Putamen (tissue), 1 donor: ENCODE measurements at regions not wholly inside any gene's neighbourhood (a gene's known extent, or its start where the extent isn't known, plus 50 kb on each side); places are given as distances from the start of the nearest gene placed in this dataset.

ENCODE experiments used
- DNase-seq: peaks from one replicate; pipeline ENCODE4 v3.0.0-alpha.2; 2016; ENCODE audit warnings: low spot score

DNA sequence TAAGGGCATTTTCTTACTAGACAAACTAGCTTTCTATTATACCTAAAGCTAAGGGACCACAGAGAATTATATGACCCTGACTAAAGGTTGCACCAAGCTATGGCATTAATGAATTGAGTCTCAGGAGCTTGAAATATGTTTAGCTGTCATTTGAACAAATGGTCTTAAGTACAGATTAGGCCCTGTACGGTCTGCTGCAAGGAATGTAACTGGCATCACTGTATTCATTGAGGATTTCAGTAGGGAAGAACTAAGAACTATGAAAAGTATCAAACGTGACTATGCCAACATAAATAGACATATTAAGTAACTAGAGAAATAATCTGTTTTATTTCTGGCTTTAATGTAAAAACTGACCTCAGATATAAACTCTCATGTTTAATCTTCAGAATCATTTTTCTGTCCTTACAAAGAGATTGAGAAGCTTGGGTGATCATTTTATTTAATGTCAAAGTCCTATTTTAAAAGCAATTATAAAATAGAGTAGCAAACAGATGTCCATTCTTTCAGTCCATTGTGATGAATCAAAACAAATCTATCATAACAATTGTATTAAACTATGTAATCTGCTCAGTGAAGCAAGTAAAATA, 845.9 kb downstream of the MAT2B start:
- no peak for DNase-seq

DNA sequence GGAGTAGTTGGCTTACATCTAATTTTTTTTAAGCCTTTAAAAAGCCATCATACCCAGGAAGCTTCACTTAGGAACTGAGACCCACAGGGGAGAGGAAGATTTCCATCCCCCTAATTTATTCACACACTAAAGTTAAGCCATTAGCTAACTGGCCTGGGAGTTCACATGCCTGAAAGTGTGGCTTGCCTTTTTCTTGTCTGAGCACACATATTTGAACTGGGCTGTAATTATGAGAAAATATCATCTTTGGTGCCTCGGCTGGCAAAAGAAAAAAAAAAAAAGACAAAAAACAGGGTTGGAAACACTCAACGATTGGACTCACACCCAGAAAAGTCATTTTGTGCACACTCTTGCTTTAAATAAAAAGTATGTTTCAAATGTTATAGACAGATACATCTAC, 847.3 kb downstream of the MAT2B start:
- DNase-seq, result no peak

DNA sequence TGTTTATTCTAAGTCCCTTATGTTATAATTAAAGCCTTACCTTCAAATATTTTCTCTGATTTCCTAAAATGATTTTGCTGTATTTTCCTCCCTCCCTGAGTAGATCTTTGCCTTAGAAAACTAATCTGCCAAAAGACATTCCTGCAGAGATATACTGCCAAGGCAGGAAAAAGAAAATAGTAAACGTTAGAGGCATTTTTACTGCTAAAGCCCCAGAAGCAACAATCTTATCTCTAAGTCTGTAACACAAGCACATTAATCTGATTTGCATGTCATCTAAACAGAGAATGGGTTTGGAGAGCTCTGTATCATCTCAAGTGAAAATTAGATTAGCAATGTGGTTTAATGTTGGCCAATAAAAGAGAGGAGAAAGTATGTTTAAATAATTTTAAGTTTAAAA, 847.7 kb downstream of the MAT2B start:
- DNase-seq, result no peak

DNA sequence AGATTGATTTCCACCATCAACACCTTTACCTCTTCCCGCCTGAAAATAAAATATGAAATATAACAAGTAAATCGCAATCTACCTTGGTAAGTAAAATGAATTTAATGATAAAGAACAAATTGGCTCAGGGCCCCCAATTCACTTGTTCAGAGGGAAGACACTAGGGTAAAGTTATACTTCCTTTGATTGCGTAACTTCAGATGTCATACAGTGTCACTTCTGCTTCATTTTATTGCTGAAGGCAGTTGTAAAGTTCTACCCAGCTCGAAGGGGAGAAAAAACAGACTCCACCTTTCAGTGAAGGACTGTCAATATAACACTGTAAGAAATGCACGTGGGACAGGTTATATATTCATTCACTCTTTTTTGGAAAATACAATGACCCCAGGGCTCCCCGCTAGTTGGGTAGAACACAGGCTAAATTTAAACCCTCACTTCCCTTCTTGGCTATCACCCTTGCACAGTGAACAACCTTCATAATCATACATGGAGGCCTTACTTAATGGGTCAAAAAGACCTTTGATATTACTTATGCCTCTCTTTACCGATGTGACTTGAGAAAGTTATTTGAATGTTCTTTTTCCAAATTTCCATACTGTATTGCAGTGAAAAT, 848.8 kb downstream of the MAT2B start:
- no peak for DNase-seq

DNA sequence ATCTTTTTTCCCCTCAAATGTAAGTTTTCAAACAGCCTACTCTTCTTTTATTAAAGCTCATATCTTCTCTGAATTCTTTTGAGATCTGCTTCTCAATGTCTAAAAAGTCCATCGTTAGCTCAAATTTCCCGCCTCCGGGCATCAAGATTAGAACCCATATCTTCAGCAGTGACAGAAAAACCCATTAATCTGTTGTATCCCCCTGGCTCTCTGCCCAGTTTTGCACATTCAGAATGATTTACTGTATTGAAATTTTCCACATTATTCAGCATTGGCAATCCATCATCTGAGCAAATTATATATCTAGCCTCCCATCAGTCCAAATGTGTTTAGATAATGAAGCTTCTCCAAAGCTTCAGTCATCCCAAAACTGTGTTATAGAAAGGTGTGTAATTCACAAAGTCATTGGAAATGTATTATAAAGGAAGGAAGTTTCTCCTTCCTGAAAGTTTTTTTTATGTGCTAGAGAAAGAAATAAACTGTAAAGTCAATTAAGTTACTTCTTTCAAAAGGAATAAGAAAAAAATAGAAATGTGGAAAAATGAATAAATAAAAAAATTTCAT, 849.9 kb downstream of the MAT2B start:
- no peak for DNase-seq

DNA sequence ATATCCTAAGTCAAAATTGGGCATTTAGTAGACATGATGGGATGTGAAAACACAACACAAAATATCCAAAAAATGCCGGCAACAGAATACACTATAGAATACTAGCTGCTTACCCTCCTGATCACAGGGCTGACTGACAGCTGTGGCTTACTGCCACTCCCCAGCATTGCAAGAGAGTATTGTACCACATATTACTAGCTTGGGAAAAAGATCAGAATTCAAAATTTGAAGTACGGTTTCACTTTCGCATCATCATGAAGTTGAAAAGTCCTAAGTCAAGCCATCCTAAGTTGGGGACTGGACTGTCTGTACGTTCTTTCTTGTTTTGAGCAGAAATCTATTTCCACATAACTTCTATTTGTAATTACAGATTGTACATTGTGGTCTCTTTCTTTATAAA, 851.4 kb downstream of the MAT2B start:
- DNase-seq, result no peak

DNA sequence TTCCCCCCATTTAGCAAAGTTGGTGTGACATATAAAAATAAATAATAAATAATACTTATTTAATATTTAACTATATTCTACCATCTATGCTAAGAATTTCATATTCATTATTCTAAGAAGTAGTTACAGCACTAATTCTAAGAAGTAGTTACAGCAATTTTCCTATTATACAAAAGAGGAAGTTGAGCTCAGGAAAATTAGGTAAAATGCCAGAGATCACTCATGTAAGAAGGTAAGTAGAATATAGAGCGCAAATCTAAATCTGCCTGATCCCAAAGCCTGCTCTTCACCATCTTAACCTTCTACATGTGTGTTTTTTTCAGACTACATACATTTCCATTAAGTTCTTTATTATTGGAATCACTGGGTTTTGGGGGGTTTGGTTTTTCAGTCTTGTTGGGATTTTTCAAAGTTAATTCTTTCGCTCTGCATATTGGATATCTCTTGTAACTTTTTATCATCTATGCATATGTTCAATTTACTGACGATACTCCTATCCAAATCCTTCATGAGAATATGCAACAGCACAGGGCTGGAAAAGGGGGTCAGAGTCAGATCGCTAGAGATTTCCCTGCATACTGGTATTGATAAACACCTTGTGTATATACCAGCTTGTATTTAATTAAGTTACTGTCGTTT, 852.1 kb downstream of the MAT2B start:
- DNase-seq, result no peak

DNA sequence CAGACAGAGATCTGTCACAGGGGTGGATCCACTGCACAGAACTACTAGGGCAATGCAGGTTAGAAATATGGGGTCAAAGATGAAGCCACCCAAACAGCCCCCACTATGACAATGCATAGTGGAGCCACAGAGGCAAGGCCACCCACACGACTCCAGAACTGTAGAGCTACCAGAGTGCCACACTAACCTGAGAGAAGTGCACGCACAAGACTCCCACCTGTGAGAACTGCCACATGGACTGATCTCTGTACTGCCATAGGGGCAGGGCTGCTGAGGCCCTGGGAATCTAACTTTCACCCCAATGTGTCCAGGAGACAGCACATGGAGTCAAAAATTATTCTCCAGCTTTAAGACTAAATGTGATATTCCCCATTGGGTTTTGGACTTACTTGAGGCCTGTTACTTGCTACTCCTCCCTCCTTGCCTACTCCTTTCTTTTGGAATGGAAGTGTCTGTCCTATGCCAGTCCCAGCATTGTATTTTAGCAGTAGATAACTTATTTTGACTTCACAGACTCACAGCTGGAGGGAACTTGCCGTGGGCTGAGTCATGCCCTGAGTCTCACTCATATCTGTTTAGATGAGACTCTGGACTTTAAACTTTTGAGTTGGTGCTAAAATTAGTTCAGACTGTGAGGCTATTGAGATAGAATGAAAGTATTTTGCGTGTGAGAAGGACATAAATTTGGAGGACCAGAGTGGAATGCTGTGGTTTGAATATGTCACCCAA, 853.3 kb downstream of the MAT2B start:
- no peak for DNase-seq

DNA sequence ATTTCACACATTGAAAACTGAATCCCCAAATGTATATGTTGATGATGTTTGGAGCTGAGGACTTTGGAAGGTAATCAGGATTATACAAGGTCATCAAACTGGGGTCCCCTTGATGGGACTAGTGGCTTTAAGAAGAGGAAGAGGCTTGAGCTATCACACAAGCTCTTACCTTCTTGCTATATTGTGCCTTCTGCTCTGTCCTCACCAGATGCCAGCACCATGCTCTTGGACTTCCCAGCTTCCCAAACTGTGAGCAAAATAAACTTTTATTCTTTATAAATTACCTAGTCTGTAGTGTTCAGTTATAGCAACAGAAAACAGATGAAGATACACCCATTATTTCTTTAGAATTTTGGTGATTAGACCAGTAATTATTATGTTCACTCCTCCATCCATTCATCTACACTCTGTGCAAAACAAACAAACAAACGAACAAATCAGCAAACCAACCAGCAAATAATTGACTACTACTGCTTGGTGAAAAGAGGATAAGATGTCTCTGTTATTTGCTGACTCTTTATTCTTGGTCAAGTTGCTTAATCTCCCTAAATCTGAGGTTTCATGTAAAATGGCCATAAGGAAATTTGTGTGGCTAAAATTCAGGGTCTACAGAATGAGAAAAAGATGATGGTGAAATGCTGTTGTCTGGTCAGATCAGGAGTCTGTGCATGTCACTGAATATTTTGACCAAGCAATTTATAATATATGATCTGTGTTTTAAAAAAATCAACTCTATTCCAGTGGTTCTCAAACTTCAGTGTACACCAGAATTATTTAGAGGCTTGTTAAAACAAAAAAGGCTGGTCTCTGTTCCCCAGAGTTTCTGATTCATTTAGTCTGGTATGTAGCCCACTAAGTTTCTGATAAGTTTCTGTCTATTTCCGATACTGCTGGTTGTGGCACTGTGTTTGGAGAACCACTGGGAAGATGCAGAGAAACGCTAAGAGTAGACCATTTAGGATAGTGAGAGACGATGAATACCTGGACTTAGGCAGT, 854.1 kb downstream of the MAT2B start:
- no peak for DNase-seq

DNA sequence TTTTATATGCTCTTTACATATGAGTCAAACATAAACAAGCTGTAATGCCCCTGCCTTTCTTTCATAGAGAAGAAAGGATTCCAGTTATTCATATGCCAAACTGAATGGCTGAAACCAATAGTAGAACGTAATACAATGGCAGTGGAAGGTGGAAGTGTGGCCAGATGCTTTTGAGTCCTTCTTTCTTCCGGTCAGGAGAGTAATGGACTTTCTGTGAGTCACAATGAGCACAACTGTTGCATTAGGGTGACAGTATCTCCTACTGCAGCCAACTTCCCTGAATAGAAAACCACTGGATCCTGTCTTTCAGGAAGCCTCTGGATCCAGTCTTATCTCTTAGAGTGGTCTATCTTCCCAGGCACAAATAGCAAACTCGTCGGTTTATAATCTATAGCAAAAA, 855.2 kb downstream of the MAT2B start:
- DNase-seq, result no peak

DNA sequence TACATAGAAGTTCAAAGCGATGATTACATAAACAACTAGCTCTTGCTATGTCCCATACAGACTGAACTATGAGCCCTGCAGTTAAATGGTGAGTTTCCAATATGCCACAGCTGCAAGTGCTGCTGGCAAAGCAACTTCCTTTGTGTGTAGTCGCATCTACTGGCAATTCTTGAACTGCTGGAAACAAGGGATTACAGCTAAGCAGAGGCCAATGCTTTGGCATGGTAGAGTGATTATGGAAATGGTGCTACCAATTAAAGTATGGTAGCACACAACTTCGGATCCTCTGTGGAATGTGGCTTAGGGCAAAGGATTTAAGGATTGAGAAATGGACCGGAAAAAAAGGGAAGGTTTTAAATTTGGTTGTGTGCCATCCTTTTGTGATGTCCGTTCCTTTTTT, 856.6 kb downstream of the MAT2B start:
- no peak for DNase-seq

DNA sequence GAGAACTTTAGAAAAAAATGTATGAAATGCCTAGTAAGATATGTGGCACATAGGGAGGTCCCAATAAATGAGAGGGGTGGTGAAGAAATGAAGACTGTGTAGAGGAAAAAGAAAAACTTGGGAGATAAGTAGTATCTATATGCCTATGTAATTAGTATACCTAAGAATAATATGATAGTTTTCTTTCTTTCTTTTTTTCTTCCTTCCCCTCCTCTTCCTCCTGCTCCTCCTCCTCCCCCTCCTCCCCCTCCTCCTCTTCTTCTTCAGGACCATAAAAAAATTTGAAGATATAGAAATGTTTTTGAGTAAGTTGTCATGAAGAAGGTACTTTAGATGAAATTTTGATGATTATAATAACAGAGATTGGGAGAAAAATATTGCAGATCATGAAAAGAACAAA, 857.4 kb downstream of the MAT2B start:
- DNase-seq, result no peak

DNA sequence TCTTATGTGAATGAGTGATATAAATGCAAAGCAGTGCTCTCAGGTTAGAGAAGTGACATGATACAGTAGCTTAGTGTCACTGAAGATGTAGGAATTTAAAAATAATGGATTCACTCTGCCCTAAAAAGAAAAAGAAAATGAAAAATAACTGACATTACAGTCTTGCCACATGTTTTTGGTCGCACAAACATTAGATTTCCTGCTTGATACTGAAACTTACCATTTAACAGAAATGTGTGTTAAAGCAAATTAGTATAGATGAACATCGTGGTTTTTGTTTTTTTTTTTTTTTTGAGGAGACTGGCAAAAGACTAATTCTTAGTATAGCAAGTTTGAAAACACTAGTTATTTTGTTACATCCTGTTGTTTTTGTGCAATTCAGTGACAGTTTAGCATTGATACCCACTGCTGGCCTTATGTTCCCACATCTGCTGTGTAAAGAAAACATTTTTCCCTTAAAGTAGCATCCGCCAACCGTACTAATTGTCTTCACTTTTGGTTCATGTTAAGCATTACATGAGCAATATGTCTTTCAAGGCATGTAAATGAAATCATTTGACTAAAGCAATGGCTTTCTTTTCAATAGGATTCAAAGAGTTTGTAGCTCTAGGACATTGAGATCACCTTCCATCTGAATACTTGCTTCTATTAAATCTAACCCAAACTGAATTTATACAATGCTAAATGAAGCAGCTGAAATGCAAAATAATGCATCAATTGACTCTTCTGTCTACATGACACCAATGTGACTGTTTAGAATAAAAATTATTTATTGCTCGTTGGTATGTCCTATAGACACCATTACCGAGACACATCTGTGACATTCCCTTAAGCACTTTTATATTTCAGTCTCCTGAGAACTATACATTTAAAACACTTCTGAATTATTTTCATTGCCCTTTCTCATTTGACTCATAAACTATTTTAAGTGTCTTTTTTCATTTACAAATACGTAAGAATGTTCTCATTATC, 859.1 kb downstream of the MAT2B start:
- no peak for DNase-seq

DNA sequence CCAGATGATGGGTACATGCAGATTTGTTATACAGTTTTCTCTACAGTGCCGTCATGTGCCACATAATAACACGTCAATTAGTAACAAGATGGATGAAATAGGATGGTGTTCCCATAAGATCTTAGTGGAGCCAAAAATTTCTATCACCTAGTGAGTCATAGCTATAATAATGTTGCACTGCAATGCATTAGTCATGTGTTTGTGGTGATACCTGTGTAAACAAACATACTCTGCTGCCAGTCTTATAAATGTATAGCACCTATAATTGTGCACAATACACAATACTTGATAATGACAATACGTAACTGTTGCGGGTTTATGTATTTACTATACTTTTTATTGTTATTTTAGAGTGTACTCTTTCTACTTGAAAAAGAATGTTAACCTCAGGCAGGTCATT, 865.4 kb downstream of the MAT2B start:
- DNase-seq, result no peak

DNA sequence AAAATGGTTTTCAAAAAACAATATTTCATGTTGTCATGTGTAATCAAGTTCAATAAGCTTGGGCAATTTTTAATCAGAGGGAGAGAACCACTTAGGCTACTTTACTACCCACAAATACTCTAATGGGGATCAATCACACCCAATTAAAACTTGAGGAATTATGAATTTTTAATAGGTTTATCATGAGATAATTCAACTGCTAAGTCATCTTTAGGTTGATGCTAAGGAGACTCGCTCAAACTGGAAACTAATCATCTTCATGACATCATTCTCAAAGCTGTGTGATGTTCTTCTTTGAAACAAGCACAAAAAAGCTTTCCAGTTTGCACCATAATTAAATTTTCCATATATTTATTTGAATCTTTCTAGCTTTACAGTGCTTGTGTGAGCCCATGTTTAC, 867.5 kb downstream of the MAT2B start:
- DNase-seq, result no peak

DNA sequence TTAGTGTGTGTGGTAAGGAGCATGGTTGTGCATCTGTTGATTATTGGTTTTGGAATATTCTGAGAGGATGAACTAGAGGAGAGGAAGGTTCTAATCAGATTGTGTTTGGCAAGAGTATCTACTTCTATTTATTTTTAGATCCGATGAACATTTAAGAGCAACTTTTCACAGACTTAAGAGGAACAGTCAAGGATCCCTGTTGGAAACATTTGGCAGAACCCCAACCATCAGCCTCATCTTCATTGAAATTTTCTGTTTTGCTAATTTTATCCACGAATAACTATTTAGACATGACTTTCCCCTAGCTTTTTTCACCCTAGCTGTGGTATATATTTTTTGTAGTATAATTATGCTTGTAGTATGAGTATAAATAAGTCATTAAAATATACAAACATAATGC, 868.5 kb downstream of the MAT2B start:
- DNase-seq, result no peak

DNA sequence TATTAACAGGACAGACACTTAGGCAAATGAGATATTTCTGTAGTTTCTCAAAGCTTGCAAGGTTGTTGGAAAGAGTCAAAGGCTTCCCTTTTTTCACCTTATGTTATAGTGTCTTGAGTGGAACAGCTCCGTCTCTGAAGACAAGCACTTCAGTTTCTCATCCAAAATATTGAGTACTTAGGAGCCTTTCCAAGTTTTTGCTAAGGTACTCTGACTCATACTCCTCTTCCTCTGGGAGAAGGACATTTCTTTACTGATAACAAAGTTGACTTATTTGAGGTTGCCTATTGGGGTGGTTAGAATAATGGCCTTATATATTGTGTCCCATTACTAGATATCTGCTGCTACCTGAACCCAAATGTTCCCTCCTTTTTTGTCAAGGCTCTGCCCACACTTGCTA, 869.6 kb downstream of the MAT2B start:
- no peak for DNase-seq

DNA sequence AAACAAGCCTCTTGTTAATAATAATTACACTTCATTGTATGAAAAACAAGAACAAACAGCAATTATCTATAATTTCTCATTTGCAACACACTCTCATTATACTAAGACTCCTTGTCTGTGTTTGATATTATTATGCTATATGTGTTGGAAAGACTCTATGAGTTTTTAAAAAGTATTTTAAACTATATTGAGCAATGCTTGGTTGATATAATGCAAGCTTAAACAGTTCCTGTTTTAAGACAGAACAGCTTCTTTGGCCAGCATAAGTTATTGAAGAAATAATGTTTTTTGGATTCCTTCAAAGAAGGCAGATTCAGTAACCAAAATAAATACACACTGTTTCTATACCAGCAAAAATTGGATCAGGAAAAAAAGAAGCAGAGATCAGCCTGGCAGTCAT, 871.4 kb downstream of the MAT2B start:
- DNase-seq, result no peak

DNA sequence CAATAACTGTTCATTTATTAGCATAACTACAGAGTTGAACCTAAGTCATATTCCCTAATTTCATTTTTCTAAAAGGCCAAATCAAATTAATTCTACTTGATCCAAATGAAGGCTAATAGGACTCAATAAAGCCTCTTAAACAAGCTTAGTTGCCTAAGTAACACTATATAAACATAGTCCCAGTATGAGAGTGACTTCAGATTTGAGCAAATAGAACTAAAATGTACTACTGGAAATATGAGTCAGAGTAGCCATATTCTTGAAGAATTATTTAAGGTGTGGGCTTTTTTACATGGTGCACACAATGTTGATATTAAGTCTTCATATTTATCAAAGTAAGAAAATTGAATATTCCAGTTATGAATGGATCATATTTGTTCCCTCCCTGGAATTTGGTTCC, 872.3 kb downstream of the MAT2B start:
- no peak for DNase-seq

DNA sequence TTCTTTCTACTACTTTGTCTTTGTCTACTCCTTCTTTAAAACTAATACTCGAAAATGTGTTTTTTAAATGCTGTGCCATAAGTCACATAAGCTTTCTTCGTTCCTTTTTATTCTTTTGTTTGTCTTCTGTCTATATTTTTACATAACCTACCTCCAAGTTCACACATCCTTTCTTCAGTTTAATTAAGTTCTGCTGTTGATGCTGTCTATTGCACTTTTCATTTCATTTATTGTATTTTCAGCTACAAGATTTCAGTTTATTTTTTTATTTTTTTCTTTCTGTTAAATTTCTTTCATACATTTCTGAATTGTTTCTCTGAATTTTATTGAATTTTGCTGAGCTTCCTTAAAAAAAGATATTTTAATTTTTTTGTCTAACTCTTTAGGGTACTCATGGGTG, 878.2 kb downstream of the MAT2B start:
- no peak for DNase-seq

DNA sequence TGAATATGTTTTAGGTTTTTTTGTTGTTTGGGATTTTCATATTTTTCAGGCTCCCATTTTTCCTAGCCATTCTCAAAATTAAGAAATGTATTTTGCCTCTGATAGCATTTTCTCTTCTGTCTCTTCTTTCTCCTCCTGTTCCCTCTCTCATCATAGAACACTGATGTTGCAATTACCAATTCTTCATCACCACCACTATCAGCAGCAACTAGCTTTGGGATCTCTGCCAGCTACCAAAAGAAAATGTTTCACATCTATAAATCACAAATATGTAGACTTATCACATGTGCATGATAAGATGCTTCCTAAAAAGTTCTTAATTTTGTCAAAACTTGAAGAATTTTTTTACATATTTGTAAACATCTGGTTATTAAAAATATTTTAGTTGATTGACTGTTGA, 887.1 kb downstream of the MAT2B start:
- no peak for DNase-seq
